HG03432 (cell line): ENCODE measurements at regions not wholly inside any gene's neighbourhood (a gene's known extent, or its start where the extent isn't known, plus 50 kb on each side); places are given as distances from the start of the nearest gene placed in this dataset.

ENCODE experiments used
- ATAC-seq: cut with Tn5 transposase; IDR thresholded peaks from one replicate; pipeline ENCODE4 v1.9.1; 2021; ENCODE audit warnings: mild to moderate bottlenecking, moderate library complexity; ENCODE audit not compliant: unreplicated experiment

DNA sequence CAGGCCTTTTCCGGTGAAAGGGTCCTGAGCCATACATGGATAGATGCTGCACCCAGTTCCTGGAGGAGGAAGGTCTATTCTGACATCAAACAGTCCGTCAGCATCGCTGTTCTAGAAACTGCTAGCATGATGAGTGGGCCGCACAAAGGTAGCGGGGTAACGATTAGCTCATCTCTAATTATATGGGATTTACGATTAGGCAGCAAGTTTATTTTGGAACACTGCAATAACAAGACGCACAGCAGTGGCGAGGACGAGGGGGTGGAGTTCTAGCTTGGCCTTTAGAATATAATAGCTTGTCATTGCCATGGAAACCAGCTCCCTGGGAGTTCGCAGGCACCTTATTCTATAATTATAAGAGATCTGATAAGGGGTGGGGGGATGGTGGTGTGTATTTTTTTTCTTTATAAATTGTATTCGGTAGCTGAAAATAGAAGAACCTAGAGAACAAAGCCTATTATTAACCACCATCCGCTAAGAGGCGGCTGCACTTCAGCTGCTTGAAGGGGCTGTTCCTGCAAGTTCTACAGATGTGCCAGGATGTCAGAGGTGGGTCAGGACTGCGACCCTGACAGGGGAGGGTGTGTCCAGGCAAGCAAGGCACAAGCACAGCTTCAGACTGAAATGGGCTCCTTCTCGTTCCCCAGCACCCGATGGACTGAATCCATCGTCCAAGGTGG lies 311.0 kb downstream of the AGTPBP1 start:
- no peak for ATAC-seq

GRCh38 chr9:85428230-85428629 lies 313.5 kb downstream of the AGTPBP1 start:
- ATAC-seq, result no peak

GRCh38 chr9:85427772-85428171 lies 314.0 kb downstream of the AGTPBP1 start:
- no peak for ATAC-seq

DNA sequence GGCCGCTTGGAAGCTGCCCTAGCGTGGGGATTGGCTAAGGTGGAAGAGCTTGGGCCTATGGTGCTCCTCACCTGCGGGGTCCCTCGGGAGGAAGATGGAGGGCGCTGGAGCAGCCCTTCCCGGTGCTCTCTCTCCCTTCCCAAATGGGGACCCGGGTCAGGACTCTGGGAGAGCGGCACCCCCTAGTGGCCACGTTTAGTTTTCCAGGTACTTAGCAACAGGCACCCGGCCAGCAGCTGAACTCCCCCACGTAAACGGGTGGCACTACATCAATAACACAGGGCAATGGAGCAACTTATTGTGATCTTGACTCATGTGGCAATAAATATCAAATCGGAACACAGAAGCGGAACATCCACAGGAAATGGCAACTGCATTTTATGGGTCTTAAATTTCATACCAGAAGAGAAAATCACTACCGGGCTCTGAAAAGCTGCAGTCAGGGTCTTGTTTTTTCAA lies 316.6 kb downstream of the AGTPBP1 start:
- ATAC-seq, result peak; percentile 69

- ATAC-seq, result no peak
Observed at GRCh38 chr9:85423422-85423821, 318.3 kb downstream of the AGTPBP1 start.

DNA sequence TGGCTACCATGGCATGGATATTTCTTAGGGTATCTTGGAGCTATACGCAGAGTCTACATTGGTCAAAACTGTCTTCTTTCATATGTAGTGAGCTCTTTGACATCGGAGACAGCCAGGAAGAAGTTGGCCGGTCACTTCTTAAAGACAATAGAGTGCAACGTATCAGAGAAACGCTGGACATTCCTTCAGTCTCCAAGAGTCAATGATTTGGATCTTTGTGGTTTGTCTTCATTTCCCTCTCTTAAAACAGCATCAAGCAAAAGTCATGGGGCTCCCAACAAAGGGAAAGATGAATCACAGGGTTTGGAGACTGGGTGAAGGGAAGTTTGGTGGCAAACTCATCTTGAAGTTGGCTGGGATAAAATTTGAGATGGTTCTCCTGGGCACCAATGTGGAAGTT lies 320.1 kb downstream of the AGTPBP1 start:
- no peak for ATAC-seq

DNA sequence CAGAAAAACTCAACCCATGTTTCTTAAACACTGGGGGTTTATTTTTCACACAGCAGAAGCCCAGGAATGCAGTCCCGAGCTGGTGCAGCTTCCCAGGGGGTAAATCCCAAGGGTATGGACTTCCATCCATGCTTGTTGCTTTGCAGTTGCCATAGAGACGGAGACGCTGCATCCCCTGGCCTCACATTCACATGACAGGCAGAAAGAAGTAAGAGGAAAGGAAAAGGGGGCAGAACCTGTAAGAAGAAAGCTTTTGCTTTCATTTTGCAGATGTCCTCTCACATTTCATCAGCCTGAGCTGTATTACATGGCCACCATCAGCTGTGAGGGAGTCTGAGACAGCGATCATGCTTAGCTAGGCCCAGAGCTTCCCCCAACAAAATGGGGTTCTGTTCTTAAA lies 321.0 kb downstream of the AGTPBP1 start:
- no peak for ATAC-seq

DNA sequence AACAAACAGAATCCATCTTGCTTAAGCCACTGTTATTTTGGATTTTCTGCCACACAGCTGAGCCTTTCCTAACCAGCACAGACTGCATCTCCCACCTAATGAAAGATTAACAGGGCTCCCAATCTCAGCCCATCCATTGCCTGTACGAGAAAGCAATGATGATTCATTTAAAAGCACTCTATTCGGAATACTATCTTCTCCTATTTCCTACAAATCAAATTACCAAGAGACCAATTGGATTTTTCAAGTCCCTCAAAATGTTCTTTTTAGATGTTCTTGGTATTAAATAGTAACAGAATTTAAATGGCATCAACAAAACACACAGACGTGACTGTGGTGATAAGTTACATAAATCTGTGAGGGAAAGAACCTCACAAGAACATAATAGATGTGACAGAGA lies 324.1 kb downstream of the AGTPBP1 start:
- ATAC-seq, result no peak

GRCh38 chr9:85416715-85417114 lies 325.0 kb downstream of the AGTPBP1 start:
- ATAC-seq, result no peak

DNA sequence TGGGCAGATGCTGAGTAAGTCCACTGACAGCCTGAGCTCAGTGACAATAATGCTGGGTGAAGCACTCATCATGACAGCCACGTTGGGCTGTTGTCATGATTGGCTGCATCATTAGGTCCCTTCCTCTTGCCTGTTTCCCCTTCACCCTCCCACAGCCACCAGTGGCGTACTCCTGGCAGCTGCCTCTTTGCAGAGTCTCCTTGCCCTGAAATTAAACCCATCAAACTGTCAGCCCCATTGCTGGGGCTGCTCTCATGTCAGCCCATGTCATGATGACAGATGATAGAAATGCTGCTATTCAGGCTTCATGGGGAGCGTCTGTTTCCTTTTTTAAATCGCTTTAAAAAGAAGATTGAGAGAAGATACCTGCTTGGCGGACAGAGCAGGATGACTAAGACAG lies 327.4 kb downstream of the AGTPBP1 start:
- no peak for ATAC-seq

GRCh38 chr9:85408494-85408893 lies 333.3 kb downstream of the AGTPBP1 start:
- no peak for ATAC-seq

DNA sequence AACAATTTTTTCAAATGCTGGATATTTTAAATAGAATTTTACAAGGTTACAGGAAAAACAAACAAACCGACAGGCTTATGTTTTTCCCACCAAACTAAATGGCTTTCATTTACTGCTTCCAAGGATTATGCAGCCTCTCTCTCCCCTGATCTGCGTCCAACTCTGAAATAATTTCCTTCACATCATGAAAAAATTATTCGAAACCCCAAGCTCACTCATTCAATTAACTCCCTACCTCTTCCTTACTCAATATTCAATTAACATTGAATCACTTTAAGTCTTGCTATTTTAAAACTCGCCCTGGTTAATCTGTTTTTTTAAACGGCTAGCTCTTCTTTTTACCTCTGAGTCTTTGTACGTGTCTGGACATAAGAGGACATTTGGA lies 336.2 kb downstream of the AGTPBP1 start:
- no peak for ATAC-seq

GRCh38 chr9:85404911-85405565 lies 336.7 kb downstream of the AGTPBP1 start:
- ATAC-seq, result no peak

DNA sequence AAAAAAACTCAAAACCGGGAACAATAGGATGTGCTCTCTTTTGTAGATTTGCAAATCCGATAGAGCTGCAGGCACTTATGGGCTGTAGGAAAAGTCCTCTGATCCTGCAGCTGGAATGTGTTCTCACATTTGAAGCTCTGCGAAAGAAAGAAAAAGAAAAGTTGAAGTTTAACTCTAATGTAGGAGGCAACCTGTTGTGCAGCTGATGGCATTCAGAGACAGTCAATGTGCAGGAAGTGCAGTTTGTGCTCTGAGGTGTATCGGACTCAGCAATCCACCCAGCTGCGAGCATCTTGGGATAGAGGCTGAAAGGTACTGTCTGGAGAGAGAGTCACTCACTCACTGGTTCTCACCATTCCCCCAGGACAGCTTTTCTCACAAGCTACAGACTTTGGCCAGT lies 339.2 kb downstream of the AGTPBP1 start:
- ATAC-seq, result no peak

DNA sequence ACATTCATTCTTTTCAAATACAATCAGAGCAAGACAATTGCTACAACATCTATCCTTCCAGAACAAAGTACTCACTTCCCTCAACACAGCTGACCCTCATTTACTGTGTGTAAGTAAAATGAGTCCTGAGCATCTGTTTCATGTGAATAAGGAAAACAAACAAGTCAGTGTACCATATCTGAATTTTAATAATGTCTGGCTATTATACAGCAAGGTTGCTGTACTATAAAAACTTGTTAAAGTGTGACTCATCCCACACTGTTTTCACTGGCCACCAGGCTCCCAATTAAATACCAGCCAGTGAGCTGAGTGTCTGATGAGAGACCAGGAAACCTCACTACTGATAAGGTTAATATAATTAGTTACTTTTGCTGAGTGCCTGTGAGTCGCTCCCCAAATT lies 339.8 kb downstream of the AGTPBP1 start:
- ATAC-seq, result no peak

DNA sequence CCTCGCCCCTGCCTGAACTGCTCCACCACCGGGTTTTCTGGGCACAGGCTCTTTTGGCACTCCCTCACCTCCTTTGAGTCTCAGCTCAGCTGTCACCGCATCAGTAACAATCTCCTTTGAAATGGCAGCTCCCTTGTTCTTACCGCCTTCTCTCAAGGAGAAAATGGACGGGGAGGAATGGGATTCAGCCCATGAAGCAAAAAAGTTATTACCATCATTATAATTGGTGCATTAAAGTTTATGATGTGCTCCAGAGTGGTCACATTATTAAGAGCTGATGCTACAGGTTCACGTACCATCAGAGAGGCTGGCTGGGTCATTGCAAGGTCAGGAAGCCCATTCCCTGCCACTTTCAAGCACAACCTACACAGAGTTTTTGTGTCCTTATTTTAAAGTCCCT lies 344.7 kb downstream of the AGTPBP1 start:
- no peak for ATAC-seq

GRCh38 chr9:85392260-85392659 lies 349.5 kb downstream of the AGTPBP1 start:
- no peak for ATAC-seq

- no peak for ATAC-seq
Observed at GRCh38 chr9:85377731-85378289, 363.9 kb downstream of the AGTPBP1 start.

GRCh38 chr9:85368781-85369180 lies 373.0 kb downstream of the AGTPBP1 start:
- no peak for ATAC-seq

- ATAC-seq, result no peak
Observed at GRCh38 chr9:85359161-85359560, 382.6 kb downstream of the AGTPBP1 start.

DNA sequence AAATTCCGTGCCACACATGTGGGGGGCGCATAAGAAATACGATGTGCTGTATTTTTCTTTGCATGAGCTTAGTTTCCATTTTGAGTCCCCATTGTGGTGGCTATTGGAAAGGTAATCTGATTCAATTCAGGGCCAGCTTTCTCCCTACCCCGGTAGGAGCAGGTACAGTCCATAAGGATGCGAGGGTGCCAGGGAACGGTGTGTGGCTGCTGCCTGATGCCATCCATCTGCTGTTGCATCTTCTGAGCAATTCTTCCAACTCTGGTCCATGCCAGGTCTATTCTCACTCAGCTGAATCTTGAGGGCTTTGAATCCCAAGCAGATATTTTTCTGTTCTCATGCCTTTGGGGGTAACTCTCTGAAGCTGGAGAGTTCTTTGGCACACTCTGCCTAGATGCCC lies 392.7 kb downstream of the AGTPBP1 start:
- ATAC-seq, result no peak

- ATAC-seq, result no peak
Observed at GRCh38 chr9:85347541-85347940, 394.2 kb downstream of the AGTPBP1 start.
